Uterus (tissue), 3 donors: ENCODE measurements at regions not wholly inside any gene's neighbourhood (a gene's known extent, or its start where the extent isn't known, plus 50 kb on each side); places are given as distances from the start of the nearest gene placed in this dataset.

ENCODE experiments used
- DNase-seq, 2 donors: peaks; one replicate each; pipeline ENCODE4 v3.0.0-alpha.2; 2019 to 2020
- H3K27ac ChIP-seq, 2 donors: fragments of 200-600 bp; sonication (generic); 1 replicate in 1 of 2; 2 replicates in 1 of 2; pipeline ENCODE4 v1.5.1; 2016 to 2018
- H3K27me3 ChIP-seq, 2 donors: fragments of 200-600 bp; sonication (generic); one replicate each; pipeline ENCODE4 v1.5.1; 2018 to 2019; ENCODE audit warnings: control low read depth in 1 of 2
- H3K36me3 ChIP-seq, 2 donors: fragments of 200-600 bp; sonication (generic); one replicate each; pipeline ENCODE4 v1.5.1; 2019; ENCODE audit warnings: control low read depth in 1 of 2
- H3K4me1 ChIP-seq, 2 donors: fragments of 200-600 bp; sonication (generic); one replicate each; pipeline ENCODE4 v1.5.1; 2018 to 2019; ENCODE audit warnings: control low read depth in 1 of 2
- H3K4me3 ChIP-seq, 2 donors: fragments of 200-600 bp; sonication (generic); 1 replicate in 1 of 2; 2 replicates in 1 of 2; pipeline ENCODE4 v1.5.1; 2018 to 2019; ENCODE audit warnings: mild to moderate bottlenecking in 1 of 2
- H3K9me3 ChIP-seq, 2 donors: fragments of 200-600 bp; sonication (generic); one replicate each; pipeline ENCODE4 v1.5.1; 2019; ENCODE audit warnings: control low read depth in 1 of 2
- CTCF ChIP-seq, 4 experiments: fragments of 200-600 bp in 2 of 4; fragments of 450-650 bp in 2 of 4; sonication (generic) in 2 of 4; IDR thresholded peaks; one replicate each; pipeline ENCODE4 v1.5.1; 2016 to 2019; ENCODE audit warnings: antibody characterized with exemption in 4 of 4, mild to moderate bottlenecking in 2 of 4, moderate library complexity in 1 of 4
- POLR2A ChIP-seq, 2 donors: fragments of 450-650 bp; IDR thresholded peaks; one replicate each; pipeline ENCODE4 v1.6.1; 2016; ENCODE audit warnings: antibody characterized with exemption in 2 of 2, mild to moderate bottlenecking in 1 of 2, moderate library complexity in 1 of 2
- intact Hi-C: fragments of 100-400 bp; cut with DNase I; formaldehyde crosslinking; loops from one replicate; pipeline ENCODE4 v1.15.1; 2023; ENCODE audit warnings: low total_unique reads
- donor health status: DM: yes; HTN: yes; CAD: no.

GRCh38 chr3:159441279-159441678 lies 547.4 kb upstream of the IL12A start:
- TF ChIP-seq CTCF (IDR thresholded peaks at IDR 0.05) = no peak
- no peak for TF ChIP-seq POLR2A (IDR thresholded peaks at IDR 0.05)
- Histone ChIP-seq H3K27me3 (no peaks in the 10 kb centered on the region), H3K4me1 (no peaks in the 10 kb centered on the region), H3K27ac (no peak overlapping the region), H3K36me3 (no peaks in the 10 kb centered on the region), H3K9me3 (no peaks in the 10 kb centered on the region), H3K4me3 (no peak overlapping the region)
- intact Hi-C loops = no loop called here
- DNase-seq = no peak

DNA sequence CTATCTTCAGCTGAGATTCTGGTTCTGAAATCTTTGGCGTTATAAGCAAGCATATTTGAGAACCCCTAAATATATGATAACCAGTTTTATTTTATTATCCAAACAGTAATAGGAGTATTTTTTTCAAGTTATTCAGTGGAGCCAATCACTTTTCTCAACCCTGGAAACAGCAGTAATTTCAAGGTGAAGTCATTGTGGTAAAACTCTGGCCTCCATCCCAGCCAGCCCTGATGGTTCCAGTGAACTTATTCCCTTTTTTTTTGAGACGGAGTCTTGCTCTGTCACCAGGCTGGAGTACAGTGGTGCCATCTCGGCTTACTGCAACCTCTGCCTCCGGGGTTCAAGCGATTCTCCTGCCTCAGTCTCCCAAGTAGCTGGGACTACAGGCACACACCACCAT lies 545.4 kb upstream of the IL12A start:
- intact Hi-C loops = no loop called here
- Histone ChIP-seq H3K36me3 (no peaks in the 10 kb centered on the region), H3K4me3 (no peak overlapping the region), H3K27me3 (no peaks in the 10 kb centered on the region), H3K4me1 (no peaks in the 10 kb centered on the region), H3K9me3 (no peaks in the 10 kb centered on the region), H3K27ac (no peak overlapping the region)
- no peak for DNase-seq
- TF ChIP-seq CTCF (IDR thresholded peaks at IDR 0.05) (no peak), POLR2A (IDR thresholded peaks at IDR 0.05) (no peak)

- no peaks in the 10 kb centered on the region for H3K36me3 ChIP-seq
- intact Hi-C loops = no loop called here
- no peaks in the 10 kb centered on the region for H3K4me1 ChIP-seq
- no peak for DNase-seq
- H3K9me3 ChIP-seq = no peaks in the 10 kb centered on the region
- H3K27me3 ChIP-seq = no peaks in the 10 kb centered on the region
- TF ChIP-seq POLR2A (IDR thresholded peaks at IDR 0.05) (no peak), CTCF (IDR thresholded peaks at IDR 0.05) (no peak)
- no peak overlapping the region for H3K4me3 ChIP-seq
- no peak overlapping the region for H3K27ac ChIP-seq
These were observed 540.8 kb upstream of the IL12A start for GRCh38 chr3:159447841-159448240.

GRCh38 chr3:159448902-159449301 lies 539.7 kb upstream of the IL12A start:
- Histone ChIP-seq H3K27ac (no peak overlapping the region), H3K4me3 (no peak overlapping the region), H3K9me3 (no peaks in the 10 kb centered on the region), H3K27me3 (no peaks in the 10 kb centered on the region), H3K4me1 (no peaks in the 10 kb centered on the region), H3K36me3 (no peaks in the 10 kb centered on the region)
- TF ChIP-seq POLR2A (IDR thresholded peaks at IDR 0.05) = no peak
- TF ChIP-seq CTCF (IDR thresholded peaks at IDR 0.05) = no peak
- DNase-seq = no peak
- intact Hi-C loops = no loop called here

GRCh38 chr3:159451067-159451466 lies 537.6 kb upstream of the IL12A start:
- no peak for DNase-seq
- TF ChIP-seq CTCF (IDR thresholded peaks at IDR 0.05) = no peak
- no peak for TF ChIP-seq POLR2A (IDR thresholded peaks at IDR 0.05)
- Histone ChIP-seq H3K27ac (no peak overlapping the region), H3K9me3 (no peaks in the 10 kb centered on the region), H3K36me3 (no peaks in the 10 kb centered on the region), H3K27me3 (no peaks in the 10 kb centered on the region), H3K4me1 (no peaks in the 10 kb centered on the region), H3K4me3 (no peak overlapping the region)
- intact Hi-C loops = no loop called here
